ENCODE measurements at regions not wholly inside any gene's neighbourhood (a gene's known extent, or its start where the extent isn't known, plus 50 kb on each side); places are given as distances from the start of the nearest gene placed in this dataset.

- no peak for DNase-seq (ENCODE audit: low read depth)
Measured at GRCh38 chr7:86947929-86948328, 111.5 kb downstream of the ELAPOR2 start.

- no peak for DNase-seq (ENCODE audit: low read depth)
Measured at GRCh38 chr7:86943447-86943846, 116.0 kb downstream of the ELAPOR2 start.

- no peak for DNase-seq (ENCODE audit: low read depth)
Measured at GRCh38 chr7:86942995-86943394, 116.5 kb downstream of the ELAPOR2 start.

- no peak for DNase-seq (ENCODE audit: low read depth)
Measured at GRCh38 chr7:86942081-86942480, 117.4 kb downstream of the ELAPOR2 start.

GRCh38 chr7:86939197-86939814, 120.1 kb downstream of the ELAPOR2 start:
- peak; percentile 54 for DNase-seq (ENCODE audit: low read depth)

- no peak for DNase-seq (ENCODE audit: low read depth)
Measured at GRCh38 chr7:86937363-86937878, 122.0 kb downstream of the ELAPOR2 start.

- no peak for DNase-seq (ENCODE audit: low read depth)
Measured at GRCh38 chr7:86933295-86933845, 126.1 kb downstream of the ELAPOR2 start.

GRCh38 chr7:86932038-86932512, 127.4 kb downstream of the ELAPOR2 start:
- peak; percentile 16 for DNase-seq (ENCODE audit: low read depth)

- no peak for DNase-seq (ENCODE audit: low read depth)
Measured at GRCh38 chr7:86931439-86931838, 128.0 kb downstream of the ELAPOR2 start.

- no peak for DNase-seq (ENCODE audit: low read depth)
Measured at GRCh38 chr7:86930554-86931307, 128.7 kb downstream of the ELAPOR2 start.

GRCh38 chr7:86929293-86930109, 130.0 kb downstream of the ELAPOR2 start:
- DNase-seq (ENCODE audit: low read depth) = no peak

GRCh38 chr7:86928308-86928707, 131.1 kb downstream of the ELAPOR2 start:
- no peak for DNase-seq (ENCODE audit: low read depth)

GRCh38 chr7:86926732-86927131, 132.7 kb downstream of the ELAPOR2 start:
- peak; percentile 34 for DNase-seq (ENCODE audit: low read depth)

GRCh38 chr7:86925221-86925620, 134.2 kb downstream of the ELAPOR2 start:
- DNase-seq (ENCODE audit: low read depth) = no peak

GRCh38 chr7:86923527-86923926, 135.9 kb downstream of the ELAPOR2 start:
- no peak for DNase-seq (ENCODE audit: low read depth)

- DNase-seq (ENCODE audit: low read depth) = no peak
Measured at GRCh38 chr7:86920154-86920553, 139.3 kb downstream of the ELAPOR2 start.

- DNase-seq (ENCODE audit: low read depth) = no peak
Measured at GRCh38 chr7:86918245-86918644, 141.2 kb downstream of the ELAPOR2 start.

- no peak for DNase-seq (ENCODE audit: low read depth)
Measured at GRCh38 chr7:86916277-86916825, 143.1 kb downstream of the ELAPOR2 start.

- peak; percentile 5 for DNase-seq (ENCODE audit: low read depth)
Measured at GRCh38 chr7:86914551-86914950, 144.9 kb downstream of the ELAPOR2 start.
